Prostate gland (tissue), 2 donors: ENCODE measurements at regions not wholly inside any gene's neighbourhood (a gene's known extent, or its start where the extent isn't known, plus 50 kb on each side); places are given as distances from the start of the nearest gene placed in this dataset.

Experiments used
- POLR2A ChIP-seq: fragments of 450-650 bp; IDR thresholded peaks from one replicate; pipeline ENCODE4 v1.6.1; 2016; ENCODE audit warnings: antibody characterized with exemption, mild to moderate bottlenecking
- TF ChIP-seq, protein P1 (sequence below), 4 experiments: fragments of 200-600 bp in 2 of 4; fragments of 450-650 bp in 2 of 4; sonication (generic) in 2 of 4; IDR thresholded peaks; 1 replicate in 3 of 4; 2 replicates in 1 of 4; pipeline ENCODE4 v1.5.1; 2016 to 2019; ENCODE audit warnings: antibody characterized with exemption in 4 of 4, mild to moderate bottlenecking in 2 of 4, moderate library complexity in 2 of 4

DNA sequence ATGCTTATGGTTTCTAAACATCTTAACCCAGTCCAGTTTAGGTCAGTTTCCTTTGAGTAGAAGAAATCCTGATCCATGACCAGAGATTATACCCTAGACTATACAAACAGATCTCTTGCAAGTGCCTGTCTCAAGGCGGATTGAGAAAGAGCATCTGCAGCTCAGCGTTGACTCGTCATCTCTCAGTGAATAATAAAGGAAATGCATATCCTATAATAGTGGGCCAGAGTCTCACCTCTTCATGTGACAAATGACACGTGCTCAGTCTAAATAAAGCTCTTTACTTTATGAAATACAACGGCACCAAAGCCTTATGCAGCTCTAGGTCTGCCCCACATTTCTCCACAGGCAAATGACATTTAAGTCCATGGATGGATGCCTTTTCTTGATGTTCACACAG is 179.4 kb upstream of the NR3C1 start:
- TF ChIP-seq, protein P1, sequence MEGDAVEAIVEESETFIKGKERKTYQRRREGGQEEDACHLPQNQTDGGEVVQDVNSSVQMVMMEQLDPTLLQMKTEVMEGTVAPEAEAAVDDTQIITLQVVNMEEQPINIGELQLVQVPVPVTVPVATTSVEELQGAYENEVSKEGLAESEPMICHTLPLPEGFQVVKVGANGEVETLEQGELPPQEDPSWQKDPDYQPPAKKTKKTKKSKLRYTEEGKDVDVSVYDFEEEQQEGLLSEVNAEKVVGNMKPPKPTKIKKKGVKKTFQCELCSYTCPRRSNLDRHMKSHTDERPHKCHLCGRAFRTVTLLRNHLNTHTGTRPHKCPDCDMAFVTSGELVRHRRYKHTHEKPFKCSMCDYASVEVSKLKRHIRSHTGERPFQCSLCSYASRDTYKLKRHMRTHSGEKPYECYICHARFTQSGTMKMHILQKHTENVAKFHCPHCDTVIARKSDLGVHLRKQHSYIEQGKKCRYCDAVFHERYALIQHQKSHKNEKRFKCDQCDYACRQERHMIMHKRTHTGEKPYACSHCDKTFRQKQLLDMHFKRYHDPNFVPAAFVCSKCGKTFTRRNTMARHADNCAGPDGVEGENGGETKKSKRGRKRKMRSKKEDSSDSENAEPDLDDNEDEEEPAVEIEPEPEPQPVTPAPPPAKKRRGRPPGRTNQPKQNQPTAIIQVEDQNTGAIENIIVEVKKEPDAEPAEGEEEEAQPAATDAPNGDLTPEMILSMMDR (IDR thresholded peaks at IDR 0.05), result no peak
- TF ChIP-seq POLR2A, result no peak
